ENCODE measurements at regions not wholly inside any gene's neighbourhood (a gene's known extent, or its start where the extent isn't known, plus 50 kb on each side); places are given as distances from the start of the nearest gene placed in this dataset.
"Not testable (repeated sequence)": the region's sequence is repeated elsewhere in the genome, so short reads cannot be mapped to it uniquely, and the experiment has no call there.

DNA sequence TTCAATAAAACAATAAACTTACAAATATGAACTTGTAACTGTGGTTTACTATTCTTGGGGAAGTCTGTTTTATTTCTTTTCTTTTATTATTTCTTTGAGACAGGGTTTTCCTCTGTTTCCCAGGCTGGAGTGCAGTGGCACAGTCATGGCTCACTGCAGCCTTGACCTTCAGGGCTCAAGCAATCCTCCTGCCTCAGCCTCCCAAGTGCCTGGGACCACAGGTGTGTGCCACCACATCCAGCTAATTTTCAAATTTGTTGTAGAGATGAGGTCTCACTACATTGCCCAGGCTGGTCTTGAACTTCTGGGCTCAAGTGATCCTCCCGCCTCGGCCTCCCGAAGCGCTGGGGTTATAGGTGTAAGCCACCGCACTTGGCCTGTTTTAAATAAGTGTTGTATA, 343.4 kb downstream of the SOX9 start:
- H2AFZ ChIP-seq (ENCODE audit: low read depth, low read length); H3K27me3 ChIP-seq (ENCODE audit: control insufficient read depth in 2 of 2, insufficient read depth in 2 of 2, low read length in 2 of 2); H3K9me3 ChIP-seq (replicated peaks; ENCODE audit: control insufficient read depth, insufficient read depth, low read length); H3K9me1 ChIP-seq (replicated peaks; ENCODE audit: control insufficient read depth, extremely low read depth, insufficient read depth, low read length); BruUV-seq (replicated peaks); H3K27ac ChIP-seq (ENCODE audit: insufficient read depth, low read depth, low read length); H3K36me3 ChIP-seq (ENCODE audit: control insufficient read depth in 2 of 2, extremely low read depth in 1 of 2, insufficient read depth in 2 of 2, low read length in 2 of 2); H3K79me2 ChIP-seq (ENCODE audit: control insufficient read depth, insufficient read depth, low read length); dilution Hi-C loops (cut with MboI; ENCODE audit: extremely low pct_ligation_motif_present, low sequenced_read_pairs); intact Hi-C loops (cut with micrococcal nuclease); H3K4me3 ChIP-seq (replicated peaks in 1 of 3; ENCODE audit: insufficient read depth in 1 of 3, low read depth in 1 of 3, low read length in 3 of 3); FAIRE-seq; POLR2A ChIA-PET; H3K4me2 ChIP-seq (ENCODE audit: insufficient read depth, low read length); H3K9ac ChIP-seq (replicated peaks; ENCODE audit: extremely low read depth, insufficient read depth, low read length); CTCF ChIA-PET; DNase-seq (ENCODE audit: low read depth, low spot score); H3K4me1 ChIP-seq (ENCODE audit: control insufficient read depth, extremely low read depth, insufficient read depth, low read length); H4K20me1 ChIP-seq (replicated peaks; ENCODE audit: control insufficient read depth, extremely low read depth, insufficient read depth, low read length): not testable (repeated sequence)

- ChIA-PET CTCF (no interaction called here), POLR2A (no interaction called here)
- no peak overlapping the region for H3K4me2 ChIP-seq (ENCODE audit: insufficient read depth, low read length)
- no peak overlapping the region for H2AFZ ChIP-seq (ENCODE audit: low read depth, low read length)
- no peak for FAIRE-seq
- no TSS peak for BruUV-seq (replicated peaks)
- H3K4me1 ChIP-seq (ENCODE audit: control insufficient read depth, extremely low read depth, insufficient read depth, low read length): no peaks in the 10 kb centered on the region
- TF ChIP-seq GATA2 (IDR thresholded peaks at IDR 0.05; ENCODE audit: insufficient read depth, insufficient read length, low read depth, low read length): no peak
- no peak for TF ChIP-seq EZH2 (IDR thresholded peaks at IDR 0.05; ENCODE audit: borderline replicate concordance, low read depth, low read length, severe bottlenecking)
- no peak for TF ChIP-seq JUN (IDR thresholded peaks at IDR 0.05; ENCODE audit: borderline replicate concordance, insufficient read depth, insufficient read length, low read depth)
- dilution Hi-C loops (cut with MboI; ENCODE audit: extremely low pct_ligation_motif_present, low sequenced_read_pairs) (no loop called here), intact Hi-C loops (cut with micrococcal nuclease) (no loop called here)
- H3K9ac ChIP-seq (replicated peaks; ENCODE audit: extremely low read depth, insufficient read depth, low read length): no peak overlapping the region
- no peak overlapping the region for H3K27ac ChIP-seq (ENCODE audit: insufficient read depth, low read depth, low read length)
- no peaks in the 10 kb centered on the region for H3K79me2 ChIP-seq (ENCODE audit: control insufficient read depth, insufficient read depth, low read length)
- no peak overlapping the region for H3K4me3 ChIP-seq (replicated peaks in 1 of 3; ENCODE audit: insufficient read depth in 1 of 3, low read depth in 1 of 3, low read length in 3 of 3)
- H3K27me3 ChIP-seq (ENCODE audit: control insufficient read depth in 2 of 2, insufficient read depth in 2 of 2, low read length in 2 of 2): no peaks in the 10 kb centered on the region
- H3K9me3 ChIP-seq (replicated peaks; ENCODE audit: control insufficient read depth, insufficient read depth, low read length): no peaks in the 10 kb centered on the region
- H3K36me3 ChIP-seq (ENCODE audit: control insufficient read depth in 2 of 2, extremely low read depth in 1 of 2, insufficient read depth in 2 of 2, low read length in 2 of 2): no peaks in the 10 kb centered on the region
- no peak for DNase-seq (ENCODE audit: low read depth, low spot score)
- H4K20me1 ChIP-seq (replicated peaks; ENCODE audit: control insufficient read depth, extremely low read depth, insufficient read depth, low read length): no peaks in the 10 kb centered on the region
- no peaks in the 10 kb centered on the region for H3K9me1 ChIP-seq (replicated peaks; ENCODE audit: control insufficient read depth, extremely low read depth, insufficient read depth, low read length)
Measured at GRCh38 chr17:72465191-72466024, 344.6 kb downstream of the SOX9 start.
